ENCODE measurements at regions not wholly inside any gene's neighbourhood (a gene's known extent, or its start where the extent isn't known, plus 50 kb on each side); places are given as distances from the start of the nearest gene placed in this dataset.

GRCh38 chr3:159854500-159855124 lies 134.0 kb upstream of the IL12A start:
- H3K4me2 ChIP-seq (ENCODE audit: low read length), result peak overlapping the region; percentile 63
- RAD21 ChIA-PET (ENCODE audit: low non-redundant PET in 1 of 2, low total read pairs in 2 of 2, uncharacterized antibody in 2 of 2, unreplicated experiment in 2 of 2), result interaction anchor here in 1 of 2 experiments (0.9 kb wide), 1 partner anchor 152 kb away, joined by 3 read pairs; no protein-coding TSS in a partner anchor

More at GRCh38 chr3:159854500-159855124, 134.0 kb upstream of the IL12A start:
- Histone ChIP-seq H3K36me3 (ENCODE audit: control insufficient read depth in 1 of 2, insufficient read depth in 2 of 2, low read length in 2 of 2) (no peaks in the 10 kb centered on the region), H2AFZ (ENCODE audit: low read depth, low read length, poor library complexity, severe bottlenecking) (no peak overlapping the region), H3K27me3 (ENCODE audit: insufficient read depth, low read length) (no peaks in the 10 kb centered on the region), H3K27ac (ENCODE audit: low read depth, low read length) (no peak overlapping the region), H3K4me3 (replicated peaks in 1 of 2; ENCODE audit: low read depth in 1 of 2, low read length in 2 of 2) (peak overlapping the region in 1 of 2 experiments; percentile 15; a peak in 2 of 4 replicates), H3K4me1 (ENCODE audit: control insufficient read depth in 1 of 2, insufficient read depth in 2 of 2, low read length in 2 of 2) (peaks cover 21 to 41% of the 10 kb centered on the region in 2 experiments), H4K20me1 (ENCODE audit: insufficient read depth) (no peaks in the 10 kb centered on the region), H3K9me3 (ENCODE audit: control insufficient read depth in 1 of 2, insufficient read depth in 1 of 2, low read depth in 1 of 2, low read length in 2 of 2) (no peaks in the 10 kb centered on the region), H3K9me2 (ENCODE audit: insufficient read depth) (no peaks in the 10 kb centered on the region), H3K79me2 (ENCODE audit: insufficient read depth, low read length) (no peaks in the 10 kb centered on the region), H3K9ac (ENCODE audit: low read length) (peak overlapping the region; percentile 3; the same call in 1 of the 2 replicates)
- BruUV-seq (replicated peaks), result no TSS peak
- ChIA-PET CTCF (interaction anchor here (0.9 to 2.5 kb wide), 4 partner anchors 12 to 30 kb away, joined by 3 to 9 read pairs (median 6); no protein-coding TSS in a partner anchor), POLR2A (no interaction called here)
- ATAC-seq, result peak; percentile 90
- DNase-seq (ENCODE audit: low read depth, low spot score), result peak; percentile 59
- TF ChIP-seq ELF1 (IDR thresholded peaks at IDR 0.05; ENCODE audit: borderline replicate concordance, low read depth), result no peak
- peak; percentile 67 for TF ChIP-seq SP1 (IDR thresholded peaks at IDR 0.05; ENCODE audit: low read depth)
- no peak for TF ChIP-seq ZNF274 (IDR thresholded peaks at IDR 0.05; ENCODE audit: low read depth, low read length)
- TF ChIP-seq EGR1 (IDR thresholded peaks at IDR 0.05; ENCODE audit: low read depth), result no peak
- no peak for TF ChIP-seq EZH2 (IDR thresholded peaks at IDR 0.05)
- TF ChIP-seq, protein P1, sequence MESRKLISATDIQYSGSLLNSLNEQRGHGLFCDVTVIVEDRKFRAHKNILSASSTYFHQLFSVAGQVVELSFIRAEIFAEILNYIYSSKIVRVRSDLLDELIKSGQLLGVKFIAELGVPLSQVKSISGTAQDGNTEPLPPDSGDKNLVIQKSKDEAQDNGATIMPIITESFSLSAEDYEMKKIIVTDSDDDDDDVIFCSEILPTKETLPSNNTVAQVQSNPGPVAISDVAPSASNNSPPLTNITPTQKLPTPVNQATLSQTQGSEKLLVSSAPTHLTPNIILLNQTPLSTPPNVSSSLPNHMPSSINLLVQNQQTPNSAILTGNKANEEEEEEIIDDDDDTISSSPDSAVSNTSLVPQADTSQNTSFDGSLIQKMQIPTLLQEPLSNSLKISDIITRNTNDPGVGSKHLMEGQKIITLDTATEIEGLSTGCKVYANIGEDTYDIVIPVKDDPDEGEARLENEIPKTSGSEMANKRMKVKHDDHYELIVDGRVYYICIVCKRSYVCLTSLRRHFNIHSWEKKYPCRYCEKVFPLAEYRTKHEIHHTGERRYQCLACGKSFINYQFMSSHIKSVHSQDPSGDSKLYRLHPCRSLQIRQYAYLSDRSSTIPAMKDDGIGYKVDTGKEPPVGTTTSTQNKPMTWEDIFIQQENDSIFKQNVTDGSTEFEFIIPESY (IDR thresholded peaks at IDR 0.05; ENCODE audit: extremely low read depth, insufficient replicate concordance, low read length), result no peak
- TF ChIP-seq TCF7L2 (IDR thresholded peaks at IDR 0.05; ENCODE audit: borderline replicate concordance, extremely low read depth, insufficient read depth, insufficient read length), result no peak
- TF ChIP-seq POLR2A (IDR thresholded peaks at IDR 0.05; ENCODE audit: borderline replicate concordance, extremely low read depth, insufficient read depth, insufficient read length), result no peak
- peak; percentile 87 for TF ChIP-seq JUND (IDR thresholded peaks at IDR 0.05)
- no peak for TF ChIP-seq POLR2AphosphoS5 (IDR thresholded peaks at IDR 0.05; ENCODE audit: low read depth, low read length)
- TF ChIP-seq SIN3A (IDR thresholded peaks at IDR 0.05; ENCODE audit: low read depth), result peak; percentile 43; the same call in 1 of the 2 replicates
- TF ChIP-seq, protein P2, sequence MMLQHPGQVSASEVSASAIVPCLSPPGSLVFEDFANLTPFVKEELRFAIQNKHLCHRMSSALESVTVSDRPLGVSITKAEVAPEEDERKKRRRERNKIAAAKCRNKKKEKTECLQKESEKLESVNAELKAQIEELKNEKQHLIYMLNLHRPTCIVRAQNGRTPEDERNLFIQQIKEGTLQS (IDR thresholded peaks at IDR 0.05), result no peak
- peak; percentile 88 for TF ChIP-seq FOSL1 (IDR thresholded peaks at IDR 0.05; ENCODE audit: low read depth)
- TF ChIP-seq EZH2phosphoT487 (IDR thresholded peaks at IDR 0.05; ENCODE audit: borderline replicate concordance), result no peak
- intact Hi-C loops (cut with micrococcal nuclease), result no loop called here

Data from HCT116 (cell line).